ENCODE measurements at regions not wholly inside any gene's neighbourhood (a gene's known extent, or its start where the extent isn't known, plus 50 kb on each side); places are given as distances from the start of the nearest gene placed in this dataset.

- no peak overlapping the region for H3K4me3 ChIP-seq
- H3K36me3 ChIP-seq = no peaks in the 10 kb centered on the region
- H3K4me1 ChIP-seq = no peaks in the 10 kb centered on the region
- no peaks in the 10 kb centered on the region for H3K27me3 ChIP-seq
- TF ChIP-seq CTCF (IDR thresholded peaks at IDR 0.05) (no peak), POLR2A (IDR thresholded peaks at IDR 0.05) (no peak)
- no peaks in the 10 kb centered on the region for H3K9me3 ChIP-seq
- no peak for DNase-seq
- H3K27ac ChIP-seq = no peak overlapping the region
Observed at GRCh38 chr10:88048312-88048711, 184.9 kb downstream of the PTEN start.

- Histone ChIP-seq H3K36me3 (no peaks in the 10 kb centered on the region), H3K27me3 (no peaks in the 10 kb centered on the region), H3K27ac (no peak overlapping the region), H3K9me3 (no peaks in the 10 kb centered on the region), H3K4me1 (no peaks in the 10 kb centered on the region), H3K4me3 (no peak overlapping the region)
- DNase-seq = no peak
- TF ChIP-seq CTCF (IDR thresholded peaks at IDR 0.05) (no peak), POLR2A (IDR thresholded peaks at IDR 0.05) (no peak)
Observed at GRCh38 chr10:88049204-88049603, 185.8 kb downstream of the PTEN start.

GRCh38 chr10:88057720-88058119 lies 194.3 kb downstream of the PTEN start:
- DNase-seq = no peak
- TF ChIP-seq CTCF (IDR thresholded peaks at IDR 0.05) (no peak), POLR2A (IDR thresholded peaks at IDR 0.05) (no peak)
- H3K36me3 ChIP-seq = no peaks in the 10 kb centered on the region
- no peaks in the 10 kb centered on the region for H3K27me3 ChIP-seq
- peaks cover 0 to 2% (median 0%) of the 10 kb centered on the region in 4 donors for H3K4me1 ChIP-seq
- H3K27ac ChIP-seq = no peak overlapping the region
- H3K4me3 ChIP-seq = no peak overlapping the region
- no peaks in the 10 kb centered on the region for H3K9me3 ChIP-seq

GRCh38 chr10:88058750-88059149 lies 195.3 kb downstream of the PTEN start:
- TF ChIP-seq CTCF (IDR thresholded peaks at IDR 0.05) = no peak
- H3K4me1 ChIP-seq = peaks cover 0 to 10% (median 0%) of the 10 kb centered on the region in 4 donors
- no peak overlapping the region for H3K27ac ChIP-seq
- H3K9me3 ChIP-seq = no peaks in the 10 kb centered on the region
- H3K4me3 ChIP-seq = no peak overlapping the region
- no peak for DNase-seq
- H3K36me3 ChIP-seq = no peaks in the 10 kb centered on the region
- H3K27me3 ChIP-seq = no peaks in the 10 kb centered on the region

GRCh38 chr10:88059190-88059589 lies 195.8 kb downstream of the PTEN start:
- Histone ChIP-seq H3K27me3 (no peaks in the 10 kb centered on the region), H3K27ac (no peak overlapping the region), H3K36me3 (no peaks in the 10 kb centered on the region), H3K4me1 (peaks cover 0 to 10% (median 0%) of the 10 kb centered on the region in 4 donors), H3K4me3 (no peak overlapping the region), H3K9me3 (no peaks in the 10 kb centered on the region)
- no peak for TF ChIP-seq CTCF (IDR thresholded peaks at IDR 0.05)
- no peak for TF ChIP-seq POLR2A (IDR thresholded peaks at IDR 0.05)
- DNase-seq = no peak

- H3K4me1 ChIP-seq = peaks cover 0 to 10% (median 4%) of the 10 kb centered on the region in 4 donors
- no peak for TF ChIP-seq POLR2A (IDR thresholded peaks at IDR 0.05)
- no peak for TF ChIP-seq CTCF (IDR thresholded peaks at IDR 0.05)
- no peaks in the 10 kb centered on the region for H3K27me3 ChIP-seq
- DNase-seq = no peak
- no peak overlapping the region for H3K27ac ChIP-seq
- H3K9me3 ChIP-seq = no peaks in the 10 kb centered on the region
- no peaks in the 10 kb centered on the region for H3K36me3 ChIP-seq
- H3K4me3 ChIP-seq = no peak overlapping the region
Observed at GRCh38 chr10:88060762-88061161, 197.3 kb downstream of the PTEN start.

All from Peyer's patch (tissue), 4 donors.